ENCODE measurements at regions not wholly inside any gene's neighbourhood (a gene's known extent, or its start where the extent isn't known, plus 50 kb on each side); places are given as distances from the start of the nearest gene placed in this dataset.

DNA sequence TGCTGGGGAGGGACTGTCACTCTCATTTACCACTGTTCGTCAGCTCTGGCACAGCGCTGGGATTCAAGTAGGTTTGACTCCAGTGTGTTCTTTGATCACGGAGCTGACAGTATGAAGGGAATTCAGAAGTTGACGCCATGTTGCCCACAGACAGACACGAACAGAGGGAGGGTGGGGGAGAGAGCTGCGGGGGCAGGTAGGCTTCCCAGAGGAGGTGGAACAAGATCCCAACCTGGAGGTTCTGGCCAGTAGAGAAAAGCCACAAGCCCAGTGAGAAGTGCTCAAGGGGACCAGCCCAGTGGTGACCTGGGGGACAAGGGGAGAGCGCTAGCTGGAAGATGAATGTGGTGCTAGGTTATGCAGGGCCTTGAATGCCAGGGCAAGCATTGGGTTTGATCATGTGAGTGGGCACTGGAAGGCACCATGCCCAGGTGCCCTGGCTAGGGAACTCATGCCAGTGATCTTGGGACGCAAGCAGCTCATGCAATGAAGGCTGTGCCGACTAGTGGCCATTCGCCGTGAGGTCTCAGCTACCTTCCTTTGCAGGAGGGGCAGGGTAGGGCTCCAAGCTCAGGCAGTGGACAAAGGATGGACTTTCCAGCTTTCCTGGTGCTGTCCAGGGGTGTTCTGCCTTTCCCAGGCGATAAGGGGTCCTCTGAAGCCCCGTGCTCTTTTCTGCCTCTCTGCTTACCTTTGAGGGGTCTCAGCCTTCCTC lies 50.4 kb upstream of the APCDD1L start:
- Histone ChIP-seq H3K27me3 (replicated peaks) (no peaks in the 10 kb centered on the region), H3K4me3 (no peak overlapping the region), H3K36me3 (no peaks in the 10 kb centered on the region), H3K27ac (no peak overlapping the region), H3K4me1 (replicated peaks) (peaks cover 29% of the 10 kb centered on the region), H3K9me3 (replicated peaks) (no peaks in the 10 kb centered on the region)
- DNase-seq (ENCODE audit: low read depth in 1 of 2, low spot score in 2 of 2): no peak

Data from SJSA1 (cell line).